Mesothelial cell of epicardium (in vitro differentiated cells): ENCODE measurements at regions not wholly inside any gene's neighbourhood (a gene's known extent, or its start where the extent isn't known, plus 50 kb on each side); places are given as distances from the start of the nearest gene placed in this dataset.

Source experiments
- DNase-seq, 2 experiments: peaks; one replicate each; pipeline ENCODE4 v3.0.0; 2021; ENCODE audit warnings: low spot score in 2 of 2; ENCODE audit not compliant: unreplicated experiment in 2 of 2
- H3K27ac Mint-ChIP-seq: 2 replicates; pipeline ENCODE4 v1.8.0; 2021; ENCODE audit warnings: mixed read lengths
- H3K27me3 Mint-ChIP-seq: 2 replicates; pipeline ENCODE4 v1.8.0; 2021; ENCODE audit warnings: low read depth, mixed read lengths
- H3K36me3 Mint-ChIP-seq: 2 replicates; pipeline ENCODE4 v1.8.0; 2021; ENCODE audit warnings: mixed read lengths
- H3K4me1 Mint-ChIP-seq: 2 replicates; pipeline ENCODE4 v1.8.0; 2021; ENCODE audit warnings: mixed read lengths
- H3K4me3 Mint-ChIP-seq: 2 replicates; pipeline ENCODE4 v1.8.0; 2021; ENCODE audit warnings: mild to moderate bottlenecking, moderate library complexity, mixed read lengths
- H3K9me3 Mint-ChIP-seq: 2 replicates; pipeline ENCODE4 v1.8.0; 2021; ENCODE audit warnings: mixed read lengths
- TF ChIP-seq, protein P1 (sequence below): fragments of 200-600 bp; sonication (generic); IDR thresholded peaks from one replicate; pipeline ENCODE4 v1.5.0; 2021; ENCODE audit warnings: antibody characterized with exemption; ENCODE audit not compliant: unreplicated experiment

DNA sequence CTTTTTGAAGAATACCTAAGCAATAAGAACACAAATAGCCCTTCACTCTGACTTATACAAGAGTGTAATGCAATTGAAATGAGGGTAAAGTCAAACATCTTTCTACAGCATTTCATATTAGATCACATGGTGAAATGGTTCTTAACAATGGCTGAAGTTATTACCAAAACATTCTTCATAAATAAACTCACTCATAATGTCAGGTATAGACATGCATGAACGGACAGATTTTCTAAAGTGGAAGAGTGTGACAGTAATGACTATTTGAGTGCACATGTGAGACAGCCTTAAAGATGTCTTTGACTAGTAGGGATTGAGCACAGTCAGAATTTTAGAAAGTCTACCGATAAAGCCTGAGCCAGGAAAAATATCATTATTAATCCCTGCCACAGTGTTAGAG, 471.0 kb downstream of the ZPLD1 start:
- no peaks in the 10 kb centered on the region for H3K36me3 Mint-ChIP-seq
- no peak overlapping the region for H3K4me3 Mint-ChIP-seq
- peaks cover 3% of the 10 kb centered on the region for H3K4me1 Mint-ChIP-seq
- no peak overlapping the region for H3K27ac Mint-ChIP-seq
- no peak for DNase-seq
- TF ChIP-seq, protein P1, sequence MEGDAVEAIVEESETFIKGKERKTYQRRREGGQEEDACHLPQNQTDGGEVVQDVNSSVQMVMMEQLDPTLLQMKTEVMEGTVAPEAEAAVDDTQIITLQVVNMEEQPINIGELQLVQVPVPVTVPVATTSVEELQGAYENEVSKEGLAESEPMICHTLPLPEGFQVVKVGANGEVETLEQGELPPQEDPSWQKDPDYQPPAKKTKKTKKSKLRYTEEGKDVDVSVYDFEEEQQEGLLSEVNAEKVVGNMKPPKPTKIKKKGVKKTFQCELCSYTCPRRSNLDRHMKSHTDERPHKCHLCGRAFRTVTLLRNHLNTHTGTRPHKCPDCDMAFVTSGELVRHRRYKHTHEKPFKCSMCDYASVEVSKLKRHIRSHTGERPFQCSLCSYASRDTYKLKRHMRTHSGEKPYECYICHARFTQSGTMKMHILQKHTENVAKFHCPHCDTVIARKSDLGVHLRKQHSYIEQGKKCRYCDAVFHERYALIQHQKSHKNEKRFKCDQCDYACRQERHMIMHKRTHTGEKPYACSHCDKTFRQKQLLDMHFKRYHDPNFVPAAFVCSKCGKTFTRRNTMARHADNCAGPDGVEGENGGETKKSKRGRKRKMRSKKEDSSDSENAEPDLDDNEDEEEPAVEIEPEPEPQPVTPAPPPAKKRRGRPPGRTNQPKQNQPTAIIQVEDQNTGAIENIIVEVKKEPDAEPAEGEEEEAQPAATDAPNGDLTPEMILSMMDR = no peak
- H3K9me3 Mint-ChIP-seq = peaks cover 3% of the 10 kb centered on the region
- no peaks in the 10 kb centered on the region for H3K27me3 Mint-ChIP-seq

DNA sequence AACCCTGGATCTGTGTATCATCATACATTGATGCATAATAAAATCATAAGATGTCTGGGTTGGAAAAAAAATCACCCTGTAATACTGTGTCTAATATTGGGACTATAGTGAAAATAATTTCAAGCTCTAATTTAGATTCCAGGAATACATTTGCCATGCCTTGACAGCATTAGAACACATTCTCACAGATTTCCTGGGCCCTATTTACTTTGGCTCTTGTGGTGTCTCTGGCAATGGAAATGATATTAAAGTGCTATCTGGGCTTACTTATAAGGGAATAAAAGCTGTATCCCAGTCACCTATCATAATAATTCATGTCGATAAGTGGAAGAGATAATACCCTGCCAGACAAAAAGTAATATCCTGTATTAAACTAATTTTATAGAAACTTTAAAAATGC, 472.0 kb downstream of the ZPLD1 start:
- Mint-ChIP-seq H3K4me1 (peaks cover 3% of the 10 kb centered on the region), H3K27ac (no peak overlapping the region), H3K36me3 (no peaks in the 10 kb centered on the region), H3K9me3 (peaks cover 3% of the 10 kb centered on the region), H3K27me3 (no peaks in the 10 kb centered on the region), H3K4me3 (no peak overlapping the region)
- TF ChIP-seq, protein P1 = no peak
- DNase-seq = no peak

DNA sequence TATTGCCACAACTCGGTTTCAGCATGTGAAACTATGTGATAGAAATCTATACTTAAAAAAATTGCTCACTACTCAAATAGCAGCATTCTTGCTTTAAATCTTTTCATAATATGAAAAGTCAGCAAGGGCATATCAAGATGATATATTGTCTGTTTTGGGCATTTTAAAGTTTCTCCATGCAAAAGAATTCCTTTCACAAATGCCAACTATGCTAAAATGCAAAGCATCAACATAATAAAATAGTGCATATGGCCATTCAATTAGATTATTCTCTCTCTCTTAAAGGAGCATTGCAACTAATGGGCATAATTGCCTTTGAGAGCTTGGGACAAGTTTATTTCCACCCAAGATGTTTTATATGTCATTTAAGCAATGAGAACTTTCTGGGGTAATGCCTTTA, 475.1 kb downstream of the ZPLD1 start:
- H3K9me3 Mint-ChIP-seq = no peaks in the 10 kb centered on the region
- no peaks in the 10 kb centered on the region for H3K27me3 Mint-ChIP-seq
- H3K4me1 Mint-ChIP-seq = peaks cover 3% of the 10 kb centered on the region
- TF ChIP-seq, protein P1 = no peak
- H3K27ac Mint-ChIP-seq = no peak overlapping the region
- H3K4me3 Mint-ChIP-seq = no peak overlapping the region
- DNase-seq = no peak
- no peaks in the 10 kb centered on the region for H3K36me3 Mint-ChIP-seq

DNA sequence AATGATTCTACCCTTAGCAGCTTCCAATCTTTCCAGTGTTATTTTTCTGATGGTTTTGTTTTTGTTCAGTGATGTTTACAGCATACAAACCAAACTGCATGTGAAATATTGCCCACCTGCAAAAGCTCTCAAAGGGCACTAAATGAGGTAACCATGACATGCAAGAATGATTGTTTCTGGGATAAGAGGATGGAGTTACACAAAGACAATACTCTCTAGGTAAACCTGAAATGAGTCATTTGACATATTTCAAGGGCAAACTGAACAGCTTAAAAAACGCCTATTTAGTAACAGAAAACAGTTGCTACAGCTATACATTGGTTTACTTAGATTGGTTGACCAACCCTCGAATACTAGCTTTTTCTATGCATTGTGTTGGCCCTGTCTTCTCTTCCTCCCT, 481.7 kb downstream of the ZPLD1 start:
- no peak overlapping the region for H3K4me3 Mint-ChIP-seq
- no peak for DNase-seq
- no peaks in the 10 kb centered on the region for H3K27me3 Mint-ChIP-seq
- no peak overlapping the region for H3K27ac Mint-ChIP-seq
- H3K36me3 Mint-ChIP-seq = peaks cover 2% of the 10 kb centered on the region
- TF ChIP-seq, protein P1 = no peak
- H3K4me1 Mint-ChIP-seq = no peaks in the 10 kb centered on the region
- peaks cover 16% of the 10 kb centered on the region for H3K9me3 Mint-ChIP-seq

DNA sequence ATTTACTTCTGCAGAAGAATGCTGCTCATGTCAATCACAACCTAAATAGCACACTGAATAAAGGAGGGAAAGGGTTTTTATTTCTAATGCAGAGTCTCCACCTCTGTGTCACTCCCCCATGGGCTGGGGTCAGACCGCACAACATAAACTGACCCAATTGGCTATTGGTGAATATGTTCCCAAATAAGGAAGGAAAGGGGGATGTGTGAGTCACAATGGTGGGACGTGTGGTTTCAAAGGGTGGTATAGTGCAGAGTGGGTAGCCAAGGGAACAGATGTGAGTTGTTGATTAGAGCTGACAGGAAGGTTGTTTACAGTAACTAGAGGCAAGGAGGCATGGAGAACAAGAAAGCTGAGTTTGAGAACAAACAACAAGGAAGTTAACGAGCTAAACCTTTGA, 491.8 kb downstream of the ZPLD1 start:
- H3K4me3 Mint-ChIP-seq = no peak overlapping the region
- no peaks in the 10 kb centered on the region for H3K4me1 Mint-ChIP-seq
- DNase-seq = no peak
- no peaks in the 10 kb centered on the region for H3K36me3 Mint-ChIP-seq
- H3K27ac Mint-ChIP-seq = no peak overlapping the region
- no peaks in the 10 kb centered on the region for H3K27me3 Mint-ChIP-seq
- peaks cover 39% of the 10 kb centered on the region for H3K9me3 Mint-ChIP-seq
- TF ChIP-seq, protein P1 = no peak

DNA sequence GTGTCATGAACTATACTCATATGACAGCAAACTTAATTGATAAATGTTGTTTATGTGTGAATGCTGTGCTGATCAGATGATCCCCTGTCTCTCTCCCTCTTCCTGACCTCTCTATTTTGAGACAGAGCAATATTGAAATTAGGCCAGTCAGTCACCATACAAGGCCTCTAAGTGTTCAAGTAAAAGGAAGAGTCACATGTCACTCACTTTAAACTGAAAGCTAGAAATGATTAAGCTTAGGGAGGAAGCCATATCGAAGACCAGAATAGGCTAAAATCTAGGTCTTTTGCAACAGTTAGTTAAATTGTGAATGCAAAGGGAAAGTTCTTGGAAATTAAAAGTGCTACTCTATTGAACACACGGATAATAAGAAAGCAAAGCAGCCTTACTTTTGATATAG, 498.6 kb downstream of the ZPLD1 start:
- Mint-ChIP-seq H3K36me3 (no peaks in the 10 kb centered on the region), H3K27me3 (peaks cover 5% of the 10 kb centered on the region), H3K4me1 (peaks cover 4% of the 10 kb centered on the region), H3K27ac (no peak overlapping the region), H3K4me3 (no peak overlapping the region), H3K9me3 (peaks cover 21% of the 10 kb centered on the region)
- TF ChIP-seq, protein P1 = no peak
- no peak for DNase-seq
